A673 (cell line): ENCODE measurements at regions not wholly inside any gene's neighbourhood (a gene's known extent, or its start where the extent isn't known, plus 50 kb on each side); places are given as distances from the start of the nearest gene placed in this dataset.

ENCODE experiments used
- BruUV-seq: library from RNA; stranded (reverse); fragments of 400-500 nt; replicated peaks from 2 replicates; lab custom pipeline; 2021; lab: Mats Ljungman, UMichigan
- CTCF ChIA-PET: fragments of 300-600 bp; sonication (Branson Sonifier 250); formaldehyde crosslinking; loops from one replicate; lab custom pipeline; 2022; ENCODE audit warnings: antibody characterized with exemption; lab: Charles Lee
- POLR2A ChIA-PET: fragments of 300-600 bp; sonication (Branson Sonifier 250); formaldehyde crosslinking; loops from one replicate; lab custom pipeline; 2022; ENCODE audit warnings: antibody characterized with exemption; ENCODE audit not compliant: low non-redundant PET; lab: Charles Lee
- DNase-seq: peaks from one replicate; pipeline ENCODE4 v3.0.0-alpha.2; 2015; ENCODE audit warnings: low spot score
- H3K27ac ChIP-seq: fragments of 200-600 bp; sonication (generic); 2 replicates; pipeline ENCODE4 v1.5.1; 2016; ENCODE audit warnings: mixed run types, low read depth, mild to moderate bottlenecking, mixed read lengths, antibody characterized with exemption, low read length; ENCODE audit not compliant: poor library complexity, severe bottlenecking
- H3K27me3 ChIP-seq: fragments of 200-600 bp; sonication (generic); replicated peaks from 2 replicates; pipeline ENCODE4 v1.6.1; 2017; ENCODE audit warnings: mixed run types, low read depth, mild to moderate bottlenecking, mixed read lengths, antibody characterized with exemption, low read length; ENCODE audit not compliant: insufficient read depth, poor library complexity
- H3K36me3 ChIP-seq: fragments of 200-600 bp; sonication (generic); 2 replicates; pipeline ENCODE4 v1.6.1; 2016; ENCODE audit warnings: mixed run types, mild to moderate bottlenecking, mixed read lengths, antibody characterized with exemption, low read length; ENCODE audit not compliant: insufficient read depth, poor library complexity, severe bottlenecking
- H3K4me1 ChIP-seq: fragments of 200-600 bp; sonication (generic); 2 replicates; pipeline ENCODE4 v1.6.1; 2017; ENCODE audit warnings: mixed run types, mild to moderate bottlenecking, mixed read lengths, antibody characterized with exemption, low read length; ENCODE audit not compliant: insufficient read depth, poor library complexity, severe bottlenecking
- H3K4me3 ChIP-seq: fragments of 200-600 bp; sonication (generic); 2 replicates; pipeline ENCODE4 v1.5.1; 2016; ENCODE audit warnings: low read depth, mixed run types, mild to moderate bottlenecking, mixed read lengths, low read length; ENCODE audit not compliant: poor library complexity, severe bottlenecking
- H3K9me3 ChIP-seq: fragments of 200-600 bp; sonication (generic); 2 replicates; pipeline ENCODE4 v1.6.1; 2016; ENCODE audit warnings: mixed run types, low read depth, mild to moderate bottlenecking, mixed read lengths, antibody characterized with exemption, low read length; ENCODE audit not compliant: poor library complexity, severe bottlenecking
- EZH2 ChIP-seq: fragments of 200-600 bp; sonication (generic); IDR thresholded peaks from 2 replicates; pipeline ENCODE4 v1.6.1; 2017; ENCODE audit warnings: borderline replicate concordance, low read depth, mild to moderate bottlenecking, mixed read lengths, antibody characterized with exemption, low read length; ENCODE audit not compliant: poor library complexity, severe bottlenecking
- intact Hi-C: fragments of 100-400 bp; cut with micrococcal nuclease; formaldehyde crosslinking; loops from one replicate; pipeline ENCODE4 v1.10.0; 2022; ENCODE audit not compliant: unreplicated experiment
- TF ChIP-seq, protein P1 (sequence below): fragments of 300-800, 200-600 bp; sonication (generic); conservative IDR thresholded peaks from 2 replicates; pipeline ENCODE4 v1.5.1; 2017; ENCODE audit warnings: low read depth, mild to moderate bottlenecking, antibody characterized with exemption, low read length, moderate library complexity, mixed read lengths

DNA sequence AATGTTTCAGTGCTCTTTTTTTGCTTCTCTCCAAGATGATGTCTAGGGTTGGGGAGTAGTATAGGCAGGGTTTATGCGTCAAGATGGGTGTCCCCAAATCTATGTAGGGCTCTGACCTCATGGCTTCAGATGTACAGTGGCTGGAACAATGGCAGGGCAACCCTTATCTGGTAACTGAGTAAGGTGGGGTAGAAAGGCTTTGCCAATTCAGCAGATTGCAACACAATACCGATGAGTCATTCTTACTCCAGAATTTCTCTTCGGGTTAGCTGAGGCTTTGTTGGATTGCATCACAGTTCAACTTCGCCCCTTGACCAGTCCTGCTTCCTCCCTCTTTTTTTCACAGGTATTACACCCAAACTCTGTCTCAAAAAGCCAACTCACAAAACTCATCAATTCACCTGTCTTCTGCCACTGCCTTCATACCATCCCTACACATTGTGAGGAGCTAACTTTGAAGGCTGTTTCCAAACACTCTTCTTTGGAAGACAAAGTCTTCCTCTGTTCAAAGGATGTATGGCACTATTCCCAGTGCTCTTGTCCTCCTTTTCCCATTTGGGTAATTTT, 190.2 kb upstream of the CNOT2 start:
- H3K27ac ChIP-seq = no peak overlapping the region
- TF ChIP-seq, protein P1, sequence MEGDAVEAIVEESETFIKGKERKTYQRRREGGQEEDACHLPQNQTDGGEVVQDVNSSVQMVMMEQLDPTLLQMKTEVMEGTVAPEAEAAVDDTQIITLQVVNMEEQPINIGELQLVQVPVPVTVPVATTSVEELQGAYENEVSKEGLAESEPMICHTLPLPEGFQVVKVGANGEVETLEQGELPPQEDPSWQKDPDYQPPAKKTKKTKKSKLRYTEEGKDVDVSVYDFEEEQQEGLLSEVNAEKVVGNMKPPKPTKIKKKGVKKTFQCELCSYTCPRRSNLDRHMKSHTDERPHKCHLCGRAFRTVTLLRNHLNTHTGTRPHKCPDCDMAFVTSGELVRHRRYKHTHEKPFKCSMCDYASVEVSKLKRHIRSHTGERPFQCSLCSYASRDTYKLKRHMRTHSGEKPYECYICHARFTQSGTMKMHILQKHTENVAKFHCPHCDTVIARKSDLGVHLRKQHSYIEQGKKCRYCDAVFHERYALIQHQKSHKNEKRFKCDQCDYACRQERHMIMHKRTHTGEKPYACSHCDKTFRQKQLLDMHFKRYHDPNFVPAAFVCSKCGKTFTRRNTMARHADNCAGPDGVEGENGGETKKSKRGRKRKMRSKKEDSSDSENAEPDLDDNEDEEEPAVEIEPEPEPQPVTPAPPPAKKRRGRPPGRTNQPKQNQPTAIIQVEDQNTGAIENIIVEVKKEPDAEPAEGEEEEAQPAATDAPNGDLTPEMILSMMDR = no peak
- no peak for TF ChIP-seq EZH2
- POLR2A ChIA-PET = no interaction called here
- no peaks in the 10 kb centered on the region for H3K27me3 ChIP-seq
- DNase-seq = no peak
- CTCF ChIA-PET = no interaction called here
- no peaks in the 10 kb centered on the region for H3K36me3 ChIP-seq
- peaks cover 30% of the 10 kb centered on the region for H3K4me1 ChIP-seq
- H3K9me3 ChIP-seq = no peaks in the 10 kb centered on the region
- no TSS peak for BruUV-seq
- H3K4me3 ChIP-seq = no peak overlapping the region
- intact Hi-C loops = no loop called here

DNA sequence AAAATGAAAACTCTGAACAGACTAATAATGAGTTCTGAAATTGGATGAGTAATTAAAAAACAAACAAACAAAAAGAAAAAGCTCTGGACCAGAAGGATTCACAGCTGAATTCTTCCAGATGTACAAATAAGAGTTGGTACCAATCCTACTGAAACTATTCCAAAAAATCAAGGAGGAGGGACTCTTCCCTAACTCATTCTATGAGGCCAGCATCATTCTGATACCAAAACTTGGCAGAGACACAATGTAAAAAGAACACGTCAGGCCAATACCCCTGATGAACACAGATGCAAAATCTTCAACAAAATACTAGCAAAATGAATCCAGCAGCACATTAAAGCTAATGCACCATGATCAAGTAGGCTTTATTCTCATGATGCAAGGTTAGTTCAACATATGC, 183.9 kb upstream of the CNOT2 start:
- ChIA-PET POLR2A (no interaction called here), CTCF (no interaction called here)
- no peak overlapping the region for H3K4me3 ChIP-seq
- H3K27me3 ChIP-seq = no peaks in the 10 kb centered on the region
- TF ChIP-seq, protein P1 = no peak
- TF ChIP-seq EZH2 = no peak
- DNase-seq = no peak
- no TSS peak for BruUV-seq
- H3K27ac ChIP-seq = no peak overlapping the region
- no peaks in the 10 kb centered on the region for H3K36me3 ChIP-seq
- intact Hi-C loops = no loop called here
- H3K9me3 ChIP-seq = no peaks in the 10 kb centered on the region
- peaks cover 16% of the 10 kb centered on the region for H3K4me1 ChIP-seq

DNA sequence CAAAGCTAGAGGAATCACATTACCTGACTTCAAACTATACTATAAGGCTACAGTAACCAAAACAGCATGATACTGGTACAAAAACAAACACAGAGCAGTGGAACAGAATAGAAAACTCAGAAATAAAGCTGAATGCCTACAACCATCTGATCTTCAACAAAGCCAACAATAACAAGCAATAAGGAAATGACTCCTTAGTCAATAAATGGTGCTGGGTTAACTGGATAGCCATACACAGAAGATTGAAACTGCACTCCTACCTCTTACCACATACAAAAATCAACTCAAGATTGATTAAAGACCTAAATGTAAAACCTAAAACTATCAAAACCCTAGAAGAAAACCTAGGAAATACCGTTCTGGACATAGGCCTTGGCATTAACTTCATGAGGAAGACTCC, 182.6 kb upstream of the CNOT2 start:
- peaks cover 16% of the 10 kb centered on the region for H3K4me1 ChIP-seq
- ChIA-PET CTCF (no interaction called here), POLR2A (no interaction called here)
- no peaks in the 10 kb centered on the region for H3K36me3 ChIP-seq
- DNase-seq = no peak
- no peak overlapping the region for H3K4me3 ChIP-seq
- H3K9me3 ChIP-seq = no peaks in the 10 kb centered on the region
- H3K27me3 ChIP-seq = no peaks in the 10 kb centered on the region
- BruUV-seq = no TSS peak
- intact Hi-C loops = no loop called here
- no peak overlapping the region for H3K27ac ChIP-seq
- no peak for TF ChIP-seq EZH2
- TF ChIP-seq, protein P1 = no peak
